H54 (cell line): ENCODE measurements at regions not wholly inside any gene's neighbourhood (a gene's known extent, or its start where the extent isn't known, plus 50 kb on each side); places are given as distances from the start of the nearest gene placed in this dataset.
"Not testable (repeated sequence)": the region's sequence is repeated elsewhere in the genome, so short reads cannot be mapped to it uniquely, and the experiment has no call there.

Experiments used
- DNase-seq: peaks from one replicate; pipeline ENCODE4 v3.0.0; 2011; ENCODE audit warnings: low spot score, mixed read lengths; ENCODE audit not compliant: insufficient read length
- FAIRE-seq: peaks from 3 replicates; lab custom pipeline; 2011; peaks lifted over from hg19 to GRCh38; lab: Jason Lieb, UNC
- POLR2A ChIP-seq: IDR thresholded peaks from 2 replicates; pipeline ENCODE4 v1.6.1; 2011; ENCODE audit warnings: low read depth, mild to moderate bottlenecking, low read length

GRCh38 chr11:42764936-42765335, 546.9 kb upstream of the API5 start:
- DNase-seq (no peak), FAIRE-seq (no peak)
- no peak for TF ChIP-seq POLR2A

- no peak for TF ChIP-seq POLR2A
- no peak for FAIRE-seq
- no peak for DNase-seq
Measured at GRCh38 chr11:42768576-42768975, 543.2 kb upstream of the API5 start.

GRCh38 chr11:42770444-42771065, 541.2 kb upstream of the API5 start:
- FAIRE-seq (no peak), DNase-seq (peak; percentile 14)
- TF ChIP-seq POLR2A, result no peak

DNA sequence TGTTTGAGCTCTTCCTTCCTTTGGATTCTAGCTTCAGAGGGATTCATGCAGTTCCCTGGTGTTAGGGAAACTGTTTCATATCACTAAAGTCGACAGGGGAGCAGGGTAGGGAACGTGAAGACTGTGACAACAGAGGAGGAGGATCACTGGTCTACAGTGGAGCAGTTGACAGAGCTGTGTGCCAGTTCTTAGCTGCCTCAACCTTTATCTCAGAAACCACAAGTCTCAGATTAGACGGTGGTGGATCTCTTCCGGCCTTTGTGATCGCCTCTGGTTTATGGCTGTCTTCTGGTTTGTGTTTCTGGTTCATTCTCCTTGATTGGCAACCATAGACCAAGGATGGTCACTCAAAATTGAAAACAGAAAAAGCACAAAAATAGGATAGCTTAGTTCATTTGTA, 538.9 kb upstream of the API5 start:
- FAIRE-seq (no peak), DNase-seq (no peak)
- TF ChIP-seq POLR2A, result no peak

GRCh38 chr11:42773729-42774128, 538.1 kb upstream of the API5 start:
- DNase-seq, result no peak
- FAIRE-seq, result no peak
- TF ChIP-seq POLR2A, result no peak

GRCh38 chr11:42774567-42774966, 537.2 kb upstream of the API5 start:
- no peak for TF ChIP-seq POLR2A
- no peak for FAIRE-seq
- DNase-seq, result no peak

GRCh38 chr11:42777776-42778175, 534.0 kb upstream of the API5 start:
- TF ChIP-seq POLR2A, result no peak
- no peak for FAIRE-seq

DNA sequence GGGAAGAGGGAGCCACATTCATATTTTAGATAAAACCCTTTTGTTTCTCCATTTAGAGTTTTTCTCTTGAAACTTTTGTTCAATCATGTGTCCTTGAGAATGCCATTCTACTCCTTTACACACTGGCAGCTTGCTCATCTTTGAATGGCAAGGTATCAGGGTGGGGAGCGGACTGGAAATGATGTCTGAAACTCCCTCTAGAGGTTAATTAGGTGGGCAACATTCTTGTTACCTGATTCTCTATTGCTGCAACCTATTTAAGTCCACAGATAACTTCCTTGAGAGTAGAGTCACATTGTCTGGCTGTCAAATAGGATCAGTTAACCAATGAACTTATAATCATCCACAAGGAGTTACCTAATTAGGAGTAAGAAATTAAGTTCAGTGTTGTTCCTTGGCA, 533.6 kb upstream of the API5 start:
- TF ChIP-seq POLR2A, result no peak
- FAIRE-seq (no peak), DNase-seq (no peak)

More at GRCh38 chr11:42777776-42778175, 534.0 kb upstream of the API5 start:
- DNase-seq, result no peak

DNA sequence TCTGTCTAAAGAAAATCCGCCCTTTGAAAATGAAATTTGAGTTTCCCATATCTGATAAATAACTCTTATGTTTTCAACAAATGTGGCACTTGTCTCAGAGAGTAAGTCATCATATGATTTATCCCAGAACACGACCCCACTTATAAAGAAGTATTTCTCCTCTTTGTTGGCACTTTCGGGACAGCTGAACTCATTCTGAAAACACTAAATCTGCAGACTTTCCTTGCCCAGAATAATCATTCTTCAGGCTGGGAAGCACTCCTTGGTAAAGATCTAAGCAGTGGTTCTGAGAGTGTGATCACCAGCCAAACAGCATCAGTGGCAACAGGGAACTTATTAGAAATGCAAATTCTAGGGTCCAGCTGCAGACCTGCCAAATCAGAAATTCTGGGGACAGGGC, 532.2 kb upstream of the API5 start:
- no peak for DNase-seq
- no peak for TF ChIP-seq POLR2A
- no peak for FAIRE-seq

DNA sequence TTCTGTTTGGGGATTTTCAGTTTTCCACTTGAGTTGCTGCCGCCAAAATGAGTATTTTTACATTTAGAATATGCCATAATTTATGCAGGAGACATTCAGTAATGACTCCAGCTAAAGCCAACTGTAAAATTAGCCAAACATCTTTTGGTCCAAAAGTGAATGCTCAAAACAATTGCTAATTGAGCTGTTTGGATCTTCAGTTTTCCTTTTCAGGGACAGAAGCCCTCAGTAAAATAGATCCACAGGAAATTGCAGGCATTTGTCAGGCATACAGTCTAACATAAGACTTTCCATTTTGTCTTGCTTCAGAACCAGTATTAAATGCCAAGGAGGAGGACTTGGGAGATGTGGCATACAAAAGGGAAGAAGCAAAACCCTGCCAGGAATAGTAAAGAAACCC, 524.8 kb upstream of the API5 start:
- DNase-seq (no peak), FAIRE-seq (no peak)
- no peak for TF ChIP-seq POLR2A

GRCh38 chr11:42795483-42795882, 516.3 kb upstream of the API5 start:
- DNase-seq, FAIRE-seq: not testable (repeated sequence)

- DNase-seq (no peak), FAIRE-seq (no peak)
- no peak for TF ChIP-seq POLR2A
Measured at GRCh38 chr11:42800041-42800440, 511.8 kb upstream of the API5 start.

GRCh38 chr11:42802201-42802899, 509.4 kb upstream of the API5 start:
- FAIRE-seq, result no peak

GRCh38 chr11:42806191-42806590, 505.6 kb upstream of the API5 start:
- no peak for FAIRE-seq
- no peak for DNase-seq
- no peak for TF ChIP-seq POLR2A

More at GRCh38 chr11:42802201-42802899, 509.4 kb upstream of the API5 start:
- DNase-seq, result no peak
- no peak for TF ChIP-seq POLR2A

DNA sequence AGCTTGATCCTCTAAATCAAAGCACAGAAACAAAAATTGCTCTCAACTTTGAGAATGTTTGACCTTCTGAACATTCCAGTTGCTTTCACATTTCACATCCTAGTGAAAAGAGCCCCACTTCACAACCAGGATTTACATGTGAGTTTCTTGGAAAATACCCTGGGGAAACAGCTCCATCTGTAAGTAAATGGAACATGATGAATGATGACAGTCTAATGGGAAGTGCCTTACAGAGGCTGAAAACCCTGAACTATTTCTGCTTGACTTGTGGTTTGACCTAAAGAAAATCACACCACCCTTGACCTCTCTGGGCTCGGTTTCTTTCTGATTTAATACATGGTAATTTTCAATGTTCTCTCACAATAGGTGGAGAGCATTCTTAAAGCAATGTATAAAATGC, 499.4 kb upstream of the API5 start:
- DNase-seq (no peak), FAIRE-seq (no peak)
- no peak for TF ChIP-seq POLR2A

DNA sequence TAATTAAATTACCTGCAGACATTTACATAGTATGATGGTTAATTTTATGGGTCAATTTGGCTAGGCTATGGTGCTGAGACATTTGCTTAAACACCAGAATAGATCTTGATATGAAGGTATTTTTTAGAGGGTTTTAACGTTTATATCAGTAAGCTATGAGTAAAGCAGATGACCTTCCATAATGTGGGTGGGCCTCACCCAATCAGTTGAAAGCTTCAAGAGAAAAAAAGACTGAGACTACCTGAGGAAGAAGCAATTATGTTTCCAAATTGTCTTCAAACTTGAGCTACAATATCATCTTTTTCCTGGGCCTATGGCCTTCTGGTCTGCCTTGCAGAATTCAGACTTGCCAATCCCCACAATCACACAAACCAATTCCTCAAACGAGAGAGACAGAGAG, 498.8 kb upstream of the API5 start:
- no peak for TF ChIP-seq POLR2A
- FAIRE-seq (no peak), DNase-seq (no peak)
